Stimulated activated naive CD4-positive, alpha-beta T cell (primary cell): ENCODE measurements at regions not wholly inside any gene's neighbourhood (a gene's known extent, or its start where the extent isn't known, plus 50 kb on each side); places are given as distances from the start of the nearest gene placed in this dataset.
"Not testable (repeated sequence)": the region's sequence is repeated elsewhere in the genome, so short reads cannot be mapped to it uniquely, and the experiment has no call there.

Source experiments
- DNase-seq, 6 experiments: peaks; one replicate each; lab custom pipeline; 2025; lab: John Stamatoyannopoulos, UW

GRCh38 chr3:168779970-168780645 lies 684.4 kb upstream of the GOLIM4 start:
- not testable (repeated sequence) for DNase-seq

- DNase-seq: no peak
Observed at GRCh38 chr3:168753724-168754123, 658.0 kb upstream of the GOLIM4 start.

- no peak for DNase-seq
Observed at GRCh38 chr3:168752339-168752738, 656.6 kb upstream of the GOLIM4 start.

- no peak for DNase-seq
Observed at GRCh38 chr3:168747697-168748096, 652.0 kb upstream of the GOLIM4 start.

- DNase-seq: no peak
Observed at GRCh38 chr3:168738527-168739325, 643.0 kb upstream of the GOLIM4 start.

GRCh38 chr3:168736202-168736601 lies 640.5 kb upstream of the GOLIM4 start:
- DNase-seq: no peak

GRCh38 chr3:168730073-168730472 lies 634.3 kb upstream of the GOLIM4 start:
- no peak for DNase-seq

- no peak for DNase-seq
Observed at GRCh38 chr3:168722091-168722490, 626.4 kb upstream of the GOLIM4 start.

GRCh38 chr3:168714609-168715240 lies 619.0 kb upstream of the GOLIM4 start:
- no peak for DNase-seq

GRCh38 chr3:168709073-168709472 lies 613.3 kb upstream of the GOLIM4 start:
- no peak for DNase-seq

- DNase-seq: no peak
Observed at GRCh38 chr3:168707900-168708299, 612.2 kb upstream of the GOLIM4 start.

- no peak for DNase-seq
Observed at GRCh38 chr3:168705412-168705811, 609.7 kb upstream of the GOLIM4 start.

GRCh38 chr3:168696051-168696450 lies 600.3 kb upstream of the GOLIM4 start:
- DNase-seq: no peak

- no peak for DNase-seq
Observed at GRCh38 chr3:168693870-168694269, 598.1 kb upstream of the GOLIM4 start.

GRCh38 chr3:168688267-168688666 lies 592.5 kb upstream of the GOLIM4 start:
- DNase-seq: no peak

GRCh38 chr3:168684519-168684918 lies 588.8 kb upstream of the GOLIM4 start:
- no peak for DNase-seq

- no peak for DNase-seq
Observed at GRCh38 chr3:168678730-168679129, 583.0 kb upstream of the GOLIM4 start.

GRCh38 chr3:168671091-168671490 lies 575.4 kb upstream of the GOLIM4 start:
- DNase-seq: no peak

GRCh38 chr3:168660879-168661657 lies 565.3 kb upstream of the GOLIM4 start:
- not testable (repeated sequence) for DNase-seq

GRCh38 chr3:168659015-168659414 lies 563.3 kb upstream of the GOLIM4 start:
- DNase-seq: no peak

GRCh38 chr3:168655611-168656010 lies 559.9 kb upstream of the GOLIM4 start:
- no peak for DNase-seq

GRCh38 chr3:168654700-168655099 lies 559.0 kb upstream of the GOLIM4 start:
- DNase-seq: no peak
